MM.1S (cell line): ENCODE measurements at regions not wholly inside any gene's neighbourhood (a gene's known extent, or its start where the extent isn't known, plus 50 kb on each side); places are given as distances from the start of the nearest gene placed in this dataset.
"Not testable (repeated sequence)": the region's sequence is repeated elsewhere in the genome, so short reads cannot be mapped to it uniquely, and the experiment has no call there.

Experiments used
- DNase-seq: peaks from one replicate; pipeline ENCODE4 v3.0.0-alpha.2; 2015
- H2AFZ ChIP-seq: fragments of 300-600 bp; sonication (generic); 2 replicates; pipeline ENCODE4 v1.6.0; 2016; ENCODE audit warnings: antibody characterized with exemption, low read length
- H3F3A ChIP-seq: fragments of 300-600 bp; sonication (generic); 2 replicates; pipeline ENCODE4 v1.6.1; 2016; ENCODE audit warnings: mild to moderate bottlenecking, antibody characterized with exemption, low read length, moderate library complexity, mixed read lengths; ENCODE audit not compliant: insufficient read depth
- H3K27ac ChIP-seq: fragments of 300-600 bp; sonication (generic); 2 replicates; pipeline ENCODE4 v1.5.1; 2016; ENCODE audit warnings: mild to moderate bottlenecking, low read length
- H3K27me3 ChIP-seq: fragments of 300-600 bp; sonication (generic); replicated peaks from 2 replicates; pipeline ENCODE4 v1.6.0; 2016; ENCODE audit warnings: low read length; ENCODE audit not compliant: insufficient read depth
- H3K36me3 ChIP-seq: fragments of 300-600 bp; sonication (generic); replicated peaks from 2 replicates; pipeline ENCODE4 v1.6.1; 2016; ENCODE audit warnings: mild to moderate bottlenecking, low read length, mixed read lengths; ENCODE audit not compliant: insufficient read depth
- H3K4me1 ChIP-seq: fragments of 300-600 bp; sonication (generic); 2 replicates; pipeline ENCODE4 v1.6.1; 2016; ENCODE audit warnings: low read length, mixed read lengths
- H3K4me2 ChIP-seq: fragments of 300-600 bp; sonication (generic); 2 replicates; pipeline ENCODE4 v1.6.0; 2016; ENCODE audit warnings: low read depth, low read length
- H3K4me3 ChIP-seq: fragments of 300-600 bp; sonication (generic); 2 replicates; pipeline ENCODE4 v1.5.1; 2016; ENCODE audit warnings: low read length, mixed read lengths
- H3K79me2 ChIP-seq: fragments of 300-600 bp; sonication (generic); 2 replicates; pipeline ENCODE4 v1.6.1; 2016; ENCODE audit warnings: mixed run types, low read length, mixed read lengths
- H3K9ac ChIP-seq: fragments of 300-600 bp; sonication (generic); 2 replicates; pipeline ENCODE4 v1.6.1; 2016; ENCODE audit warnings: low read length, mixed read lengths
- H3K9me2 ChIP-seq: fragments of 300-600 bp; sonication (generic); replicated peaks from 2 replicates; pipeline ENCODE4 v1.6.1; 2016; ENCODE audit warnings: mild to moderate bottlenecking, low read length, mixed read lengths; ENCODE audit not compliant: insufficient read depth
- H3K9me3 ChIP-seq: fragments of 300-600 bp; sonication (generic); replicated peaks from 2 replicates; pipeline ENCODE4 v1.6.1; 2016; ENCODE audit warnings: mild to moderate bottlenecking, low read length, mixed read lengths; ENCODE audit not compliant: insufficient read depth
- H4K20me1 ChIP-seq: fragments of 300-600 bp; sonication (generic); 2 replicates; pipeline ENCODE4 v1.6.1; 2016; ENCODE audit warnings: mild to moderate bottlenecking, low read length, moderate library complexity, mixed read lengths; ENCODE audit not compliant: insufficient read depth
- CTCF ChIP-seq: fragments of 300-600 bp; sonication (generic); IDR thresholded peaks from 2 replicates; pipeline ENCODE4 v1.5.1; 2016; ENCODE audit warnings: antibody characterized with exemption, low read length, mixed read lengths
- EZH2 ChIP-seq: fragments of 300-600 bp; sonication (generic); optimal IDR thresholded peaks from 2 replicates; pipeline ENCODE3; 2017; ENCODE audit warnings: low read depth, mild to moderate bottlenecking, antibody characterized with exemption, low read length, mixed read lengths
- EZH2phosphoT487 ChIP-seq: fragments of 300-600 bp; sonication (generic); IDR thresholded peaks from 2 replicates; pipeline ENCODE4 v1.6.1; 2018; ENCODE audit warnings: antibody characterized with exemption, low read length

- H3F3A ChIP-seq, result 0 out of 2 replicates have a peak, but pooled peaks cover 5% of the 10 kb centered on the region
- H3K9me3 ChIP-seq, result no peaks in the 10 kb centered on the region
- DNase-seq, result no peak
- H3K9me2 ChIP-seq, result no peaks in the 10 kb centered on the region
- H3K4me2 ChIP-seq, result no peak overlapping the region
- H3K27me3 ChIP-seq, result no peaks in the 10 kb centered on the region
- H3K4me3 ChIP-seq, result no peak overlapping the region
- no peak overlapping the region for H3K27ac ChIP-seq
- no peak for TF ChIP-seq CTCF
- no peak for TF ChIP-seq EZH2
- no peak for TF ChIP-seq EZH2phosphoT487
- H4K20me1 ChIP-seq, result no peaks in the 10 kb centered on the region
- H3K9ac ChIP-seq, result no peak overlapping the region
- no peaks in the 10 kb centered on the region for H3K79me2 ChIP-seq
- H2AFZ ChIP-seq, result no peak overlapping the region
- H3K36me3 ChIP-seq, result no peaks in the 10 kb centered on the region
- peaks cover 15% of the 10 kb centered on the region for H3K4me1 ChIP-seq
These were observed 947.8 kb downstream of the NR2F1-AS1 start for GRCh38 chr5:92633176-92633575.

- not testable (repeated sequence) for H3K27ac ChIP-seq, DNase-seq, H3K79me2 ChIP-seq, H3K36me3 ChIP-seq, H3K9me3 ChIP-seq, H3K9me2 ChIP-seq, H4K20me1 ChIP-seq, H2AFZ ChIP-seq, H3F3A ChIP-seq, H3K4me2 ChIP-seq, H3K4me3 ChIP-seq, H3K27me3 ChIP-seq, H3K9ac ChIP-seq
- H3K4me1 ChIP-seq, result peaks cover 19% of the 10 kb centered on the region
These were observed 949.8 kb downstream of the NR2F1-AS1 start for GRCh38 chr5:92631237-92631701.

- TF ChIP-seq EZH2 (no peak), EZH2phosphoT487 (no peak), CTCF (no peak)
- no peak overlapping the region for H2AFZ ChIP-seq
- peaks cover 19% of the 10 kb centered on the region for H3K4me1 ChIP-seq
- H3K79me2 ChIP-seq, result no peaks in the 10 kb centered on the region
- H3K4me3 ChIP-seq, result no peak overlapping the region
- DNase-seq, result no peak
- H3K36me3 ChIP-seq, result no peaks in the 10 kb centered on the region
- H3K4me2 ChIP-seq, result no peak overlapping the region
- H3K9me3 ChIP-seq, result no peaks in the 10 kb centered on the region
- no peaks in the 10 kb centered on the region for H4K20me1 ChIP-seq
- H3F3A ChIP-seq, result 0 out of 2 replicates have a peak, but pooled peaks cover 5% of the 10 kb centered on the region
- H3K9me2 ChIP-seq, result no peaks in the 10 kb centered on the region
- H3K27me3 ChIP-seq, result no peaks in the 10 kb centered on the region
- H3K27ac ChIP-seq, result no peak overlapping the region
- H3K9ac ChIP-seq, result no peak overlapping the region
These were observed 951.4 kb downstream of the NR2F1-AS1 start for GRCh38 chr5:92629574-92629973.

- 0 out of 2 replicates have a peak overlapping the region, but pooled peaks have one; percentile 6 for H3K4me3 ChIP-seq
- H2AFZ ChIP-seq, result no peak overlapping the region
- no peaks in the 10 kb centered on the region for H3K9me2 ChIP-seq
- no peak overlapping the region for H3K9ac ChIP-seq
- 0 out of 2 replicates have a peak, but pooled peaks cover 5% of the 10 kb centered on the region for H3F3A ChIP-seq
- no peak overlapping the region for H3K27ac ChIP-seq
- no peaks in the 10 kb centered on the region for H4K20me1 ChIP-seq
- no peaks in the 10 kb centered on the region for H3K36me3 ChIP-seq
- peak overlapping the region; percentile 44; the same call in 1 of the 2 replicates for H3K4me2 ChIP-seq
- peaks cover 19% of the 10 kb centered on the region for H3K4me1 ChIP-seq
- no peaks in the 10 kb centered on the region for H3K79me2 ChIP-seq
- TF ChIP-seq EZH2phosphoT487 (no peak), CTCF (no peak), EZH2 (no peak)
- no peaks in the 10 kb centered on the region for H3K9me3 ChIP-seq
- no peak for DNase-seq
- H3K27me3 ChIP-seq, result no peaks in the 10 kb centered on the region
These were observed 952.0 kb downstream of the NR2F1-AS1 start for GRCh38 chr5:92629000-92629399.
